Testis (tissue), 2 donors: ENCODE measurements at regions not wholly inside any gene's neighbourhood (a gene's known extent, or its start where the extent isn't known, plus 50 kb on each side); places are given as distances from the start of the nearest gene placed in this dataset.

Experiments used
- DNase-seq: peaks from one replicate; pipeline ENCODE4 v3.0.0-alpha.2; 2019
- H3K27ac ChIP-seq, 2 donors: fragments of 200-600 bp; sonication (generic); one replicate each; pipeline ENCODE4 v1.5.1; 2019
- H3K27me3 ChIP-seq: fragments of 200-600 bp; sonication (generic); one replicate; pipeline ENCODE4 v1.5.1; 2019
- H3K36me3 ChIP-seq: fragments of 200-600 bp; sonication (generic); one replicate; pipeline ENCODE4 v1.5.1; 2017; ENCODE audit warnings: low read depth; ENCODE audit errors: missing control alignments
- H3K4me1 ChIP-seq: fragments of 200-600 bp; sonication (generic); one replicate; pipeline ENCODE4 v1.5.1; 2019
- H3K4me3 ChIP-seq, 2 donors: fragments of 200-600 bp; sonication (generic); one replicate each; pipeline ENCODE4 v1.5.1; 2017 to 2019
- H3K9me3 ChIP-seq: fragments of 200-600 bp; sonication (generic); one replicate; pipeline ENCODE4 v1.5.1; 2017
- CTCF ChIP-seq, 3 experiments: fragments of 450-650 bp in 2 of 3; fragments of 200-600 bp in 1 of 3; sonication (generic) in 1 of 3; IDR thresholded peaks; one replicate each; pipeline ENCODE4 v1.5.1; 2016 to 2019; ENCODE audit warnings: antibody characterized with exemption in 3 of 3, mild to moderate bottlenecking in 2 of 3, moderate library complexity in 1 of 3
- POLR2A ChIP-seq: fragments of 450-650 bp; IDR thresholded peaks from one replicate; pipeline ENCODE4 v1.6.1; 2017; ENCODE audit warnings: antibody characterized with exemption, mild to moderate bottlenecking, moderate library complexity
- WGBS, 2 donors: methylation state at CpG; one replicate each; pipeline ENCODE4 v1.1.5; 2018; 5-methylcytosine and 5-hydroxymethylcytosine counted together
- intact Hi-C: fragments of 100-400 bp; cut with DNase I; formaldehyde crosslinking; loops from one replicate; pipeline ENCODE4 v1.15.1; 2023; ENCODE audit warnings: low total_unique reads

- Histone ChIP-seq H3K4me1 (no peaks in the 10 kb centered on the region), H3K27ac (no peak overlapping the region), H3K9me3 (no peaks in the 10 kb centered on the region), H3K27me3 (no peaks in the 10 kb centered on the region), H3K4me3 (no peak overlapping the region), H3K36me3 (no peaks in the 10 kb centered on the region)
- intact Hi-C loops, result no loop called here
- 91 to 92% methylated on average over 1 of the region's 1 CpG for WGBS, 2 donors
- TF ChIP-seq POLR2A (no peak), CTCF (IDR thresholded peaks at IDR 0.05) (no peak)
- DNase-seq, result no peak
Measured at GRCh38 chr4:11079171-11079570, 349.5 kb downstream of the HS3ST1 start.

GRCh38 chr4:11074581-11075241 is 354.0 kb downstream of the HS3ST1 start:
- Histone ChIP-seq H3K4me1 (peaks cover 6% of the 10 kb centered on the region), H3K4me3 (no peak overlapping the region), H3K36me3 (no peaks in the 10 kb centered on the region), H3K27me3 (no peaks in the 10 kb centered on the region), H3K27ac (no peak overlapping the region), H3K9me3 (no peaks in the 10 kb centered on the region)
- no peak for DNase-seq
- TF ChIP-seq POLR2A, result no peak
- no peak for TF ChIP-seq CTCF (IDR thresholded peaks at IDR 0.05)
- intact Hi-C loops, result no loop called here
- WGBS, 2 donors, result 60 to 71% methylated on average over 4 of the region's 4 CpGs

GRCh38 chr4:11073621-11074051 is 355.1 kb downstream of the HS3ST1 start:
- intact Hi-C loops, result no loop called here
- H3K27me3 ChIP-seq, result no peaks in the 10 kb centered on the region
- no peaks in the 10 kb centered on the region for H3K9me3 ChIP-seq
- peak; percentile 28 for DNase-seq
- H3K4me1 ChIP-seq, result peaks cover 6% of the 10 kb centered on the region
- H3K27ac ChIP-seq, result no peak overlapping the region
- H3K36me3 ChIP-seq, result no peaks in the 10 kb centered on the region
- TF ChIP-seq POLR2A (no peak), CTCF (IDR thresholded peaks at IDR 0.05) (no peak)
- 44 to 68% methylated on average over 6 of the region's 6 CpGs for WGBS, 2 donors
- H3K4me3 ChIP-seq, result no peak overlapping the region

GRCh38 chr4:11072999-11073398 is 355.7 kb downstream of the HS3ST1 start:
- Histone ChIP-seq H3K4me1 (peaks cover 6% of the 10 kb centered on the region), H3K27ac (no peak overlapping the region), H3K36me3 (no peaks in the 10 kb centered on the region), H3K9me3 (no peaks in the 10 kb centered on the region), H3K27me3 (no peaks in the 10 kb centered on the region), H3K4me3 (no peak overlapping the region)
- intact Hi-C loops, result no loop called here
- 26 to 45% methylated on average over 8 of the region's 8 CpGs for WGBS, 2 donors
- DNase-seq, result peak; percentile 15
- TF ChIP-seq CTCF (IDR thresholded peaks at IDR 0.05), result no peak
- no peak for TF ChIP-seq POLR2A

- no peaks in the 10 kb centered on the region for H3K9me3 ChIP-seq
- no peak for DNase-seq
- no peaks in the 10 kb centered on the region for H3K27me3 ChIP-seq
- no peaks in the 10 kb centered on the region for H3K36me3 ChIP-seq
- peaks cover 6% of the 10 kb centered on the region for H3K4me1 ChIP-seq
- intact Hi-C loops, result no loop called here
- no peak for TF ChIP-seq CTCF (IDR thresholded peaks at IDR 0.05)
- no peak for TF ChIP-seq POLR2A
- H3K4me3 ChIP-seq, result no peak overlapping the region
- WGBS, 2 donors, result 88 to 89% methylated on average over 5 of the region's 5 CpGs
- H3K27ac ChIP-seq, result no peak overlapping the region
Measured at GRCh38 chr4:11072463-11072862, 356.2 kb downstream of the HS3ST1 start.
